Hepatocyte (in vitro differentiated cells): ENCODE measurements at regions not wholly inside any gene's neighbourhood (a gene's known extent, or its start where the extent isn't known, plus 50 kb on each side); places are given as distances from the start of the nearest gene placed in this dataset.

ENCODE experiments used
- CTCF ChIP-seq: fragments of 200-600 bp; sonication (generic); IDR thresholded peaks from 2 replicates; pipeline ENCODE4 v1.5.1; 2016; ENCODE audit warnings: antibody characterized with exemption, mild to moderate bottlenecking; ENCODE audit not compliant: poor library complexity
- EZH2 ChIP-seq: fragments of 200-600 bp; sonication (generic); IDR thresholded peaks from 2 replicates; pipeline ENCODE4 v1.6.1; 2016; ENCODE audit warnings: antibody characterized with exemption, mild to moderate bottlenecking, borderline replicate concordance
- EZH2phosphoT487 ChIP-seq: fragments of 200-600 bp; sonication (generic); IDR thresholded peaks from one replicate; pipeline ENCODE4 v1.6.1; 2018; ENCODE audit warnings: antibody characterized with exemption, mild to moderate bottlenecking, low read depth, moderate library complexity; ENCODE audit not compliant: unreplicated experiment, severe bottlenecking

GRCh38 chr2:145689277-145689676, 1169.4 kb upstream of the ZEB2 start:
- no peak for TF ChIP-seq CTCF
- TF ChIP-seq EZH2 = no peak
- no peak for TF ChIP-seq EZH2phosphoT487
